ENCODE measurements at regions not wholly inside any gene's neighbourhood (a gene's known extent, or its start where the extent isn't known, plus 50 kb on each side); places are given as distances from the start of the nearest gene placed in this dataset.
A peak's percentile ranks its signal among the peaks of the same experiment; 100 is the strongest.

- no peak for DNase-seq (ENCODE audit: low read depth in 4 of 4, low spot score in 3 of 4)
Measured at GRCh38 chr11:111098091-111098490, 147.4 kb upstream of the POU2AF2 start.

GRCh38 chr11:111097191-111097590 lies 148.3 kb upstream of the POU2AF2 start:
- peak in 1 of 4 donors; percentile 31 for DNase-seq (ENCODE audit: low read depth in 4 of 4, low spot score in 3 of 4)

GRCh38 chr11:111095327-111095726 lies 150.2 kb upstream of the POU2AF2 start:
- DNase-seq (ENCODE audit: low read depth in 4 of 4, low spot score in 3 of 4): no peak

GRCh38 chr11:111093061-111093460 lies 152.5 kb upstream of the POU2AF2 start:
- no peak for DNase-seq (ENCODE audit: low read depth in 4 of 4, low spot score in 3 of 4)

- no peak for DNase-seq (ENCODE audit: low read depth in 4 of 4, low spot score in 3 of 4)
Measured at GRCh38 chr11:111091321-111091938, 154.1 kb upstream of the POU2AF2 start.

GRCh38 chr11:111089759-111090158 lies 155.8 kb upstream of the POU2AF2 start:
- no peak for DNase-seq (ENCODE audit: low read depth in 4 of 4, low spot score in 3 of 4)

DNA sequence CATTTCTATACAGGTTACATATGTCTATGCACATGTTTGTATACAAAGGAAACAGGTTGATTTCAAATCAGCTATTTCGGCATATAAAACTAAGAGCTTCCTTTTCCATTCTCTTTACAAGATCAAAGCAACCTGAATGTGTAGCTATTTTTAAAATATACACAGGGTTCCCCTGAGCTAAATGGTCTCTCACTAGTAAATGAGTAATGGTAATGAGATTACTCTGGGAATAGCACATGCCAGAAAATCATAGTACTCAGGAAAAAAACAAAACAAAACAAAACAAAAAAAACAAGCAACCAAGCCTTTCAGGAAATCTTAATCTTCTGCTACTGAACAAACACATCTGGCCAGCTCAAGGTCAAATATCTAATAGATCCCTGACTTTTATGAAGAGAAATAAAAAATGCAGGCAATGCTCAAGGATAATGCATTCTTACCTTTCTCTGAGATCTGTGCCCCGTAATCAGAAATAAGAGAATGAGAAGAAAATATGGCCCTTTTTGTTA lies 156.6 kb upstream of the POU2AF2 start:
- no peak for DNase-seq (ENCODE audit: low read depth in 4 of 4, low spot score in 3 of 4)

DNA sequence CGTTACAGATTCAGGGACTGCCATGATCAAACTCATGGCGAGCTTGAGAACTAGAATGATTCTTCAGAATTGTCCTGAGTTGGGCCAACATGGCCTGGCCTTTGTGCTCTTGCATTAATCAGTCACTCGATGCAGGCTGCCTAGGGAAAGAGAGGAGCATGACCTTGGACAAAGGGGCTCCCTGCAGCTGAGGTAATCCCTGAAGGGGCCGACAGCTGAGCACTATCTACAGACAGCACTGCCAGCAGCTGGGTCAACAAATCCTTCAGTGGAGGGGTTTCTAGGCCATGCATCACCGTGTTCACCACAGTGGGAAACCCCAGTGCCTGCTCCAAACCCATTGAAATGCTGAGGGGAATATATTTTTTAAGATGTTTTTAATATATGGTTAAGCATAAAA lies 159.5 kb upstream of the POU2AF2 start:
- DNase-seq (ENCODE audit: low read depth in 4 of 4, low spot score in 3 of 4): no peak

DNA sequence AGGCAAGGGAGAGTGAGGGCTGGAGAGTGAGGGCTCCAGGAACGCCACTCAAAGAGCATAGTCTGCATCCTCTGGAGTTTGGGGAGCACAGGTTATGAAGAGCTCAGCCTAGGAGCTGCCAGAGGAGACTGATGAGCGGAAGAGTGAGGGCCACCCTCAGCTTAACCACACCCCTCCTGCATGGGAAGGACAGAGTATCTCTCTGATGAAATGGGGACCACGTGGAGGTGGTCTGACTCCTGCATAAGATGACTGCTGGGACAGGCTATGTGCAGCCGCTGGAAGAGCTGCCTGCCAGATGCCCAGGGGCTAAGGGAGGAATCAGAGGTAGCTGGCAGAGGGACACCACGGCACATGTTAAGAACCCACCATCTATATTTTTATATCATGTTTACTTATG lies 162.9 kb upstream of the POU2AF2 start:
- DNase-seq (ENCODE audit: low read depth in 4 of 4, low spot score in 3 of 4): no peak

- DNase-seq (ENCODE audit: low read depth in 4 of 4, low spot score in 3 of 4): peak in 2 of 4 donors; percentile 16 to 33
Measured at GRCh38 chr11:111081021-111081511, 164.5 kb upstream of the POU2AF2 start.

- no peak for DNase-seq (ENCODE audit: low read depth in 4 of 4, low spot score in 3 of 4)
Measured at GRCh38 chr11:111077530-111078322, 167.8 kb upstream of the POU2AF2 start.

DNA sequence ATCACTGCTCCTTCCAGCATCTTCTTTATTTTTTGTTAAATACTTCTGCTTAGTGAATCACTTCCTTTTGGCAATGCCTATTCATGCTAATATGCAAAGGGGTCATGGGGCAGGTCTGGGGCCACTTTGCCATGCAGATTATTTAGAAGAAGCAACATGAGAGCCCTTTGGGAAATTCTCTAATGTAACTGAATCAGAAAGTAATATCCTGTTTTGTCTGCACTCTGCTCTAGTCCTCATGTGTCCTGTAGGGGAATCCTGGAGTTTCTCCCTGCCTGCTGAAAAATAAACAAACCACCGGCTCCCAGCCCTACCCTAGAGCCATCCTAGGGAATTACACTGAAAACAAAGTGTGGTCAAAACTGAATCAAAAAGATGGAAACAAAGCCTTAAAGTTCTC lies 176.5 kb upstream of the POU2AF2 start:
- no peak for DNase-seq (ENCODE audit: low read depth in 4 of 4, low spot score in 3 of 4)

GRCh38 chr11:111067994-111068393 lies 177.5 kb upstream of the POU2AF2 start:
- DNase-seq (ENCODE audit: low read depth in 4 of 4, low spot score in 3 of 4): no peak

DNA sequence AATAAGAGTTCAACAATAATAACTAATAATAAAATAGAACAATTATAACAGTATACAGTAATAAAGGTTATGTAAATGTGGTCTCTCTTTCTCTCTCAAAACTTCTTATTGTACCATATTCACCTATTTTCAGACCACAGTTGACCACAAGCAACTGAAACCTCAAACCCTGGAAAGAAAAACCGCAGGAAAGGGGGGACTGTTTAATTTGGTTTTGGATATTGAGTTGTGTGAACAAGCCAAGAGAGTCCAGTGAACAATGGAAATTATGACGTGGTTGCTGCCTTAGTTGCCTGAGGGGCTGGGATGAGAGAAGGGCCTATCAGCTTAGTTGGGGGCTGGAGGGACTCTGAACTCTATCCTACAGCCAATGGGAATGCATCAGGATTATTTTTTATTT lies 178.7 kb upstream of the POU2AF2 start:
- DNase-seq (ENCODE audit: low read depth in 4 of 4, low spot score in 3 of 4): no peak

GRCh38 chr11:111063726-111064517 lies 181.6 kb upstream of the POU2AF2 start:
- DNase-seq (ENCODE audit: low read depth in 4 of 4, low spot score in 3 of 4): no peak

DNA sequence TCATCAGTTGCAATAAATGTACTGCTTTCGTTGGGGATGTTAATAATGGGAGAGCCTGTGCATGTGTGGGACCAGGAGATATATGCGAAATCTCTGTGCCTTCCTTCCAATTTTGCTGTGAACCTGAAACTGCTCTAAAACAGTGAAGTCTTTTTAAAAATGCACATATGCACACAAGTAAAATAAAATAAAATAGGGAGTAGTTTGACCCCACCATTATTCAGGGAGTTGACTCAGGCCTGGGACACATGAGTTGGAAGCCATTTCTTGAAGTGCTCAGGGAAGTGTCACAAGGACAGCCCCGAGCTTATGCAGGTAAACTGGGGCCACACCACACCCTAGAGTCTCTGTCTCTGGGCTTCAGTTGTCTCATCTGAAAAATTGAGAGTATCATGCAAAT lies 183.1 kb upstream of the POU2AF2 start:
- no peak for DNase-seq (ENCODE audit: low read depth in 4 of 4, low spot score in 3 of 4)

- no peak for DNase-seq (ENCODE audit: low read depth in 4 of 4, low spot score in 3 of 4)
Measured at GRCh38 chr11:111059726-111060125, 185.8 kb upstream of the POU2AF2 start.

- DNase-seq (ENCODE audit: low read depth in 4 of 4, low spot score in 3 of 4): no peak
Measured at GRCh38 chr11:111049131-111049530, 196.4 kb upstream of the POU2AF2 start.

- no peak for DNase-seq (ENCODE audit: low read depth in 4 of 4, low spot score in 3 of 4)
Measured at GRCh38 chr11:111047374-111047773, 198.2 kb upstream of the POU2AF2 start.

DNA sequence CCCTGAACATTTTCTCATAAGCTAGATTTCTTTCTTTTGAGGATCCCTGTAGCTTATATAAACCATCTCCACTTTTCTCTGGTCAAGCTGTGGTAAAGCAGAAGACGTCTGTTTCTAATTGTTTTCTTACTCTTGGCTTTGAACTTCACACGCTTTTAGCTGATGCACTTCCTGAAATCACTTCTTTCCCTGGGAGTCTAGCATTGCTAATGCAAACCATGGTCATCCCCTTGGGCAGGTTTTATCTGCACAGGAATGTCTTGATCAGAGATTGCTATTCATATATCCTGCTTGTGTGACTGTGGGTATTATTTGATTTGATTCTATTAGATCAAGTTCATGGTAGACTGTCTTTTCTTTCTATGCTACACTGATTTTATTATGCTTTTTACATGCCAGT lies 199.2 kb upstream of the POU2AF2 start:
- no peak for DNase-seq (ENCODE audit: low read depth in 4 of 4, low spot score in 3 of 4)

DNA sequence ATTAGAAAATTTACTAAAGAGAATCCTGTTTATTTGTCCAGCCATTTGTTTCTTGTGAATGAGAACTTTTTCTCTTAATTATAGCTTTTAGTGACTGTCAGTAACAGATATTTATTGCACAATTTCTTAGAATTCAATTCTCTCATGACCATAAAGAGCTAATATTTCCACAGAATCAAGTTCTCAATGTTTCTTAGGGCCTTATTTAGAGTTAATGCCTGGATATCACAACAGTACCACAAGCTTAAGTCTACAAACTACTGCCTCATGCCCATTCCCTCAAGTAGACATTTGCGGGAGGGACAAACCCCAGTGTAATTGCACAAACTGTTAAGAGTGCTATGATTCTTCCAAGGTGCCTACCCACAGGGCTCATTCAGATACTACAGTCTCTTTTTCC lies 199.7 kb upstream of the POU2AF2 start:
- no peak for DNase-seq (ENCODE audit: low read depth in 4 of 4, low spot score in 3 of 4)
